BE2C (cell line): ENCODE measurements at regions not wholly inside any gene's neighbourhood (a gene's known extent, or its start where the extent isn't known, plus 50 kb on each side); places are given as distances from the start of the nearest gene placed in this dataset.

ENCODE experiments used
- DNase-seq: peaks from one replicate; pipeline ENCODE4 v3.0.0-alpha.2; 2020
- H3K27me3 ChIP-seq: fragments of 250-450 bp; sonication (Bioruptor Pico); 2 replicates; pipeline ENCODE4 v1.5.1; 2020; ENCODE audit warnings: mild to moderate bottlenecking
- H3K36me3 ChIP-seq: fragments of 250-450 bp; sonication (Bioruptor Pico); 2 replicates; pipeline ENCODE4 v1.5.1; 2020; ENCODE audit warnings: mild to moderate bottlenecking
- H3K4me1 ChIP-seq: fragments of 250-450 bp; sonication (Bioruptor Pico); 2 replicates; pipeline ENCODE4 v1.5.1; 2020
- H3K4me3 ChIP-seq: 2 replicates; pipeline ENCODE4 v1.5.1; 2011; ENCODE audit warnings: low read depth, low read length
- H3K9me3 ChIP-seq: fragments of 250-450 bp; sonication (Bioruptor Pico); 2 replicates; pipeline ENCODE4 v1.5.1; 2020
- TF ChIP-seq, protein P1 (sequence below): IDR thresholded peaks from 2 replicates; pipeline ENCODE4 v1.5.1; 2012; ENCODE audit warnings: mild to moderate bottlenecking, low read depth, low read length

DNA sequence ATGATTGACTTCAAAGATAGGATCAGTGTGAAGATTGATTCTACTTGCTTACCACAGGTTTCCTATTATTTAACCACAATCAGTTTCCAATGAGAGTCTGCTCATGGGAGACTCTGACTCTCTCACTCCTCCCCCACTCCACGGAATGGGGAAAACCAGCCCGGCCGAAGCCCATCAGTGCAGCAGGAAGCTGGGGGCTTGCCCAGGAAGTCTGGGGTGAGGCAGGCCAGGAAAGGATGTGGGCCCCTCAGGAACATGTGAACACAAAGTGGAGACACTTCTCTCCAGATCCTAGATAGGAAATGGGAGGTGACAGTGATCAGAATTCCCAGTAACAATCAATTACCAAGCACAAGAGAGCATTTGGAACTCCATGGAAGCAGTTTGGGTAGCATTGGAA lies 144.2 kb downstream of the TTLL2 start:
- H3K9me3 ChIP-seq: no peaks in the 10 kb centered on the region
- no peak overlapping the region for H3K4me3 ChIP-seq
- TF ChIP-seq, protein P1, sequence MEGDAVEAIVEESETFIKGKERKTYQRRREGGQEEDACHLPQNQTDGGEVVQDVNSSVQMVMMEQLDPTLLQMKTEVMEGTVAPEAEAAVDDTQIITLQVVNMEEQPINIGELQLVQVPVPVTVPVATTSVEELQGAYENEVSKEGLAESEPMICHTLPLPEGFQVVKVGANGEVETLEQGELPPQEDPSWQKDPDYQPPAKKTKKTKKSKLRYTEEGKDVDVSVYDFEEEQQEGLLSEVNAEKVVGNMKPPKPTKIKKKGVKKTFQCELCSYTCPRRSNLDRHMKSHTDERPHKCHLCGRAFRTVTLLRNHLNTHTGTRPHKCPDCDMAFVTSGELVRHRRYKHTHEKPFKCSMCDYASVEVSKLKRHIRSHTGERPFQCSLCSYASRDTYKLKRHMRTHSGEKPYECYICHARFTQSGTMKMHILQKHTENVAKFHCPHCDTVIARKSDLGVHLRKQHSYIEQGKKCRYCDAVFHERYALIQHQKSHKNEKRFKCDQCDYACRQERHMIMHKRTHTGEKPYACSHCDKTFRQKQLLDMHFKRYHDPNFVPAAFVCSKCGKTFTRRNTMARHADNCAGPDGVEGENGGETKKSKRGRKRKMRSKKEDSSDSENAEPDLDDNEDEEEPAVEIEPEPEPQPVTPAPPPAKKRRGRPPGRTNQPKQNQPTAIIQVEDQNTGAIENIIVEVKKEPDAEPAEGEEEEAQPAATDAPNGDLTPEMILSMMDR: no peak
- 0 out of 2 replicates have a peak, but pooled peaks cover 4% of the 10 kb centered on the region for H3K4me1 ChIP-seq
- no peaks in the 10 kb centered on the region for H3K27me3 ChIP-seq
- no peak for DNase-seq
- no peaks in the 10 kb centered on the region for H3K36me3 ChIP-seq

DNA sequence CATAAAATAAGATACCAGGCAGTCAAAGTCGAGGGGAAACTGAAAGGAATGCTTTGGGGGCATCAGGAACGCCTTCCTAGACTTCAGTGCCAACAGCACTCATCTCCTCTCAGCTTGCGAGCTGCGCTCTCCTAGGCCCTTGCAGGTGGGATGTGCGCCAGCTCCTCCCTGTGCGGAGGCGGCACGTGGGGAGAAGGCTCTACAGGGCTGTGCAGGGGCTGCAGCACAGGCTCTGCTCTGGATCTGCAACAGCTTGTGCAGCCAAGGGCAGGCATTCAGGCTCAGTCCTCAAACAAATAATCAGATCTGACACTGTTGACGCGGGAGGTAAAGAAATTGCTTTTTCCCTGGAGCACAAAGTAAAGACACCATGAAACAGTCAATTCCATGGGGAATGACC lies 144.8 kb downstream of the TTLL2 start:
- H3K9me3 ChIP-seq: no peaks in the 10 kb centered on the region
- TF ChIP-seq, protein P1: no peak
- no peaks in the 10 kb centered on the region for H3K36me3 ChIP-seq
- no peak overlapping the region for H3K4me3 ChIP-seq
- H3K27me3 ChIP-seq: no peaks in the 10 kb centered on the region
- peak; percentile 49 for DNase-seq
- 0 out of 2 replicates have a peak, but pooled peaks cover 4% of the 10 kb centered on the region for H3K4me1 ChIP-seq

DNA sequence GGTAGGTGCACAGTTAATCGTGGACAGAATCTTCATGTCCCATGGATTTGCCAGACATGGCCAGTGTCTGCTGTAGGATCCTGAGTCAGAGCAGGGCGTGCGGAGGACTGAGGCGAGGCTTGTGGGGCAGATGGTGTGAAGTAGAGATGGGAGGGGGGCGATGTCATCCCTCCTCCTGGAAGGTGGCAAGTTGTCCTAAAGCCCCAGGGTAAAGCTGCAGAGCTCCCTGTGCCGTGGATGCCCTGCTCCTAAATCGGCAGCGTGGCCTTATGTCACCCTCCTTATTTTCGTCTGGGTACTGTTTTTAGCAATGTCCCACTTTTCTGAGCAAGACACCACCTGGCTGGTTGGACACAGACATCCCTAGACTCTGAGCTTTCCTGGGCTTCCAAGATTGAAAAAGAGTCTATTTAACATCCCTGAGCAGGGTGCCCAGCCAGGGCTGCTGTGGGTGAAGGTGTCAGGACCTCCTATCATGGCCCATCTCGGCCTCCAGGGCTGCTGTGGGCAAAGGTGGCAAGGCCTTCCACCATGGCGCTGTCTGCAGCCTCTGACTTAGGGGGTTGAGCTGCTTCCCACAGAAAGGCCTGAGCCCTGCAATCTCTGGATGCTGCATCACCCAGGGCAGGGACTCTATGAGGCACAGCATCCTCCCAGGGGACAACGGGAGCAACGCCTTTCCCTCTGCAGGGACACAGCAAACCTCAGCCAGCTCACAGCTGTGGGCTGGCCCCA lies 145.4 kb downstream of the TTLL2 start:
- no peaks in the 10 kb centered on the region for H3K9me3 ChIP-seq
- H3K27me3 ChIP-seq: no peaks in the 10 kb centered on the region
- TF ChIP-seq, protein P1: no peak
- H3K4me3 ChIP-seq: no peak overlapping the region
- peak; percentile 20 for DNase-seq
- H3K36me3 ChIP-seq: no peaks in the 10 kb centered on the region
- 0 out of 2 replicates have a peak, but pooled peaks cover 4% of the 10 kb centered on the region for H3K4me1 ChIP-seq

DNA sequence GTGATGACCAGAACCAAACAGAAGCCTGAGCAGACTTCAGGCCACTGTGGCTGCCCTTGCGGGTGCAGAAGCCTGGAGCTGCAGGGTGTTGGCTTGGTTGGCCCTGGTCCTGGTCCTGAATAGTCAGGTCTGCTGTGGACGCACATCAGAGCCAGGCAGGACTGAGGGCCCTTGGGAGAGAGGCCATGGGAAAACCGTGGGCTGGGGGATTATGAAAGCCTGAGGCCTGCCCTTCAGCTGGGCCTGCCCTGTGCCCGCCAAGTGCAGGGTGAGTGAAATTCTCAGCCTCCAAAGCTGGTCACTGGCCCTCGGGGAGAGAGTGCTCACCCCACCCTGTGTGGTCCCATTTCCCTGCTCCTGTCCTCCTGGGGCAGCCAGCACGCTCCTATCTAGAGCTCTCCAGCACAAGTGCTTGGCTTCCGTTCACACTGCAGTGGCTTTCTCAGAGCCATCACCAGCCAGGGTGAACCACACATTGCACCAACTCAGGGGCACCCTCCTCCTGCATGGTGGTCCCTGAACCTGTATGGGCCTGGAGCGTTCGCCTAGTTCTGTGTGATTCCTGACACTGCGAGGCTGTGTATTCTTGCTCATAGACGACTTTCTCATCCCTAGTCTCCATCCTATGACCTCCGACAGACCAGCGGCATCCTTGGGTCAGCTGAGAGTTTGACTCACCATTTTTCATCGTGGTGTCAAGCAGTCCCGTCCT lies 146.1 kb downstream of the TTLL2 start:
- no peaks in the 10 kb centered on the region for H3K36me3 ChIP-seq
- H3K4me3 ChIP-seq: no peak overlapping the region
- TF ChIP-seq, protein P1: no peak
- H3K9me3 ChIP-seq: no peaks in the 10 kb centered on the region
- no peaks in the 10 kb centered on the region for H3K27me3 ChIP-seq
- 0 out of 2 replicates have a peak, but pooled peaks cover 4% of the 10 kb centered on the region for H3K4me1 ChIP-seq
- DNase-seq: no peak

DNA sequence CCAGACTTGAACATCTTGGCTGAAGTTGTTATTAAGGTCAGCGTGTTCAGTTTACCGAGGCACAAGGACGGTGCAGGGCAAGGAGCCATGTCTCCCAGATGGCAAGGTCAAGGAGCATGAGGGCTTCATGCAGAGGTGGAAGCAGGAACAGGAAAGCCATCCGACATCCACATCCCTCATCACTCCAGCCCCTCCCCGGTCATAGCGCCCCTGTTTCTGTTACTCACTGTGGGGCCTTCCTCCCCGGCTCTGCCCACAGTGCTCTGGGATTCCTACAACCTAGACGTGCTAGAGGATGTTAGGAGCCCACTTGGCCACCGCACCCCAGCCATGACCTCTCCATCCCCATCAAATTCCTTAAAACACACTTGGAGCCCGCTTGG lies 146.7 kb downstream of the TTLL2 start:
- DNase-seq: no peak
- Histone ChIP-seq H3K36me3 (no peaks in the 10 kb centered on the region), H3K4me1 (0 out of 2 replicates have a peak, but pooled peaks cover 4% of the 10 kb centered on the region), H3K4me3 (no peak overlapping the region), H3K9me3 (no peaks in the 10 kb centered on the region), H3K27me3 (no peaks in the 10 kb centered on the region)
- TF ChIP-seq, protein P1: no peak

DNA sequence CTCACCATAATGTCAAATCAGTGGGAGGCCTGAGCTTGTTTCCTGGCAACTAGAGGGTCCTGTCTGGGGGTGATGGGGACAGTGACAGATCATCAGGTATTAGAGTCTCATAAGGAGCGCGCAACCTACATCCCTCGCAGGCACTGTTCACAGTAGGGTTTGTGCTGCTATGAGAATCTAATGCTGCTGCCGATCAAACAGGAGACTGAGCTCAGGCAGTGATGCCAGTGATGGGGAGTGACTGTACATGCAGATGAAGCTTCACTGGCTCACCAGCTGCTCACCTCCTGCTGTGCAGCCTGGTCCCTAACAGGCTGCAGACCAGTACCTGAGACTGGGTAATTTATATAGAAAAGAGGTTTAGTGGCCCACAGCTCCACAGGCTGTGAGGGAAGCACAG lies 147.3 kb downstream of the TTLL2 start:
- TF ChIP-seq, protein P1: no peak
- no peak overlapping the region for H3K4me3 ChIP-seq
- H3K36me3 ChIP-seq: no peaks in the 10 kb centered on the region
- 0 out of 2 replicates have a peak, but pooled peaks cover 4% of the 10 kb centered on the region for H3K4me1 ChIP-seq
- no peaks in the 10 kb centered on the region for H3K27me3 ChIP-seq
- DNase-seq: no peak
- H3K9me3 ChIP-seq: no peaks in the 10 kb centered on the region
